Lower leg skin (tissue), 4 donors: ENCODE measurements at regions not wholly inside any gene's neighbourhood (a gene's known extent, or its start where the extent isn't known, plus 50 kb on each side); places are given as distances from the start of the nearest gene placed in this dataset.
"Not testable (repeated sequence)": the region's sequence is repeated elsewhere in the genome, so short reads cannot be mapped to it uniquely, and the experiment has no call there.

Source experiments
- DNase-seq, 2 donors: peaks; one replicate each; pipeline ENCODE4 v3.0.0-alpha.2; 2019; ENCODE audit warnings: low spot score in 2 of 2
- H3K4me3 ChIP-seq: fragments of 200-600 bp; sonication (generic); 2 replicates; pipeline ENCODE4 v1.5.1; 2017; ENCODE audit warnings: mild to moderate bottlenecking, low read depth; ENCODE audit not compliant: poor library complexity, severe bottlenecking
- POLR2A ChIP-seq, 2 donors: fragments of 450-650 bp; IDR thresholded peaks; one replicate each; pipeline ENCODE4 v1.6.1; 2016 to 2017; ENCODE audit warnings: antibody characterized with exemption in 2 of 2, mild to moderate bottlenecking in 1 of 2, moderate library complexity in 1 of 2
- WGBS, 2 donors: methylation state at CpG; one replicate each; pipeline ENCODE4 v1.1.5; 2018; 5-methylcytosine and 5-hydroxymethylcytosine counted together
- intact Hi-C: fragments of 100-400 bp; cut with DNase I; formaldehyde crosslinking; loops from one replicate; pipeline ENCODE4 v1.15.0; 2023; ENCODE audit warnings: low total_unique reads
- TF ChIP-seq, protein P1 (sequence below), 3 donors: fragments of 450-650 bp; IDR thresholded peaks; one replicate each; pipeline ENCODE4 v1.5.1; 2016; ENCODE audit warnings: antibody characterized with exemption in 3 of 3, mild to moderate bottlenecking in 3 of 3, moderate library complexity in 2 of 3

DNA sequence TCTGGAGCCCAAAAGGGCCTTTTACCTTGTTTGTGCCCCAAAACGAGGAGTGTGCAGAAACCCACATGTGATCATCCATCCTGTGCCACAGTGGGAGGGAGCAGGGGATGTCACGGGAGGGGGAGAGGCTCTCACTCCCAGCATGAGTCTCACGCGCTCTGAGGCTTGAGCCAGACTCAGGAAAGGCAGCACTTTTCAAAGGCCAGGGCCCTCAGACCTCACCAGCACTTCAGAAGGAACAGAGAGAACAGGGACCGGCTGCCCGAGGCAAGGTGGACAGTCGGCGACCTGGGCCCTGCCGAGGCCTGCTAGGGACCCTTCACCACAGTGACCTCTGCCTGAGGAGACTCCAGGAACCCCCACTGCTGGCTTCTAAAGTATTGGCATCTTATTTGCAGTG is 71.7 kb upstream of the WASF3 start:
- TF ChIP-seq POLR2A (IDR thresholded peaks at IDR 0.05), result no peak
- TF ChIP-seq, protein P1, sequence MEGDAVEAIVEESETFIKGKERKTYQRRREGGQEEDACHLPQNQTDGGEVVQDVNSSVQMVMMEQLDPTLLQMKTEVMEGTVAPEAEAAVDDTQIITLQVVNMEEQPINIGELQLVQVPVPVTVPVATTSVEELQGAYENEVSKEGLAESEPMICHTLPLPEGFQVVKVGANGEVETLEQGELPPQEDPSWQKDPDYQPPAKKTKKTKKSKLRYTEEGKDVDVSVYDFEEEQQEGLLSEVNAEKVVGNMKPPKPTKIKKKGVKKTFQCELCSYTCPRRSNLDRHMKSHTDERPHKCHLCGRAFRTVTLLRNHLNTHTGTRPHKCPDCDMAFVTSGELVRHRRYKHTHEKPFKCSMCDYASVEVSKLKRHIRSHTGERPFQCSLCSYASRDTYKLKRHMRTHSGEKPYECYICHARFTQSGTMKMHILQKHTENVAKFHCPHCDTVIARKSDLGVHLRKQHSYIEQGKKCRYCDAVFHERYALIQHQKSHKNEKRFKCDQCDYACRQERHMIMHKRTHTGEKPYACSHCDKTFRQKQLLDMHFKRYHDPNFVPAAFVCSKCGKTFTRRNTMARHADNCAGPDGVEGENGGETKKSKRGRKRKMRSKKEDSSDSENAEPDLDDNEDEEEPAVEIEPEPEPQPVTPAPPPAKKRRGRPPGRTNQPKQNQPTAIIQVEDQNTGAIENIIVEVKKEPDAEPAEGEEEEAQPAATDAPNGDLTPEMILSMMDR (IDR thresholded peaks at IDR 0.05), result no peak
- WGBS, 2 donors, result 51 to 57% methylated on average over 9 of the region's 9 CpGs
- intact Hi-C loops, result loop anchor here (5.0 kb wide), 1 partner anchor 212 kb away; no protein-coding TSS in a partner anchor
- H3K4me3 ChIP-seq, result no peak overlapping the region
- peak; percentile 57 to 92 for DNase-seq

DNA sequence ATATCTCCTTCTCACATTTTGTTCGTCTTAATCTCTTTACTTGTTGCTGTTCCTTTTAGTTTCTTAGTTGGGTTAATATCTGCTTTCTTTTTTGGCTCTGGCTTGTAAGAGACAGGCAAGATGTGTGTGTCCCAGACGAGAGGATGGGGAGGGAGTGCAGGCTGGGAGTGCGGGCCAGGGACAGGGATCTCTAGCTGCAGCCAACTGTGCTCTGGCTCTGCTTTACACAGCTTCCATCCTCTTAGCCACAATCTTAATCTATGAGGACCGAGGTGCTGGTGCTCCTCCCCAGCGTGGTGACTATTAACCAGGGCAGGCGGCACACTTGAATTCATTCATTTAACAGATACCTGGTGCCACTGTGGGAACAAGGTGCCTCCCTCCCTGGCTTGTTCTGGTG is 70.9 kb upstream of the WASF3 start:
- DNase-seq, result peak in 1 of 2 donors; percentile 81
- intact Hi-C loops, result loop anchor here (5.0 kb wide), 1 partner anchor 211 kb away; no protein-coding TSS in a partner anchor
- no peak for TF ChIP-seq POLR2A (IDR thresholded peaks at IDR 0.05)
- TF ChIP-seq, protein P1 (IDR thresholded peaks at IDR 0.05), result no peak
- H3K4me3 ChIP-seq, result no peak overlapping the region
- 51 to 59% methylated on average over 6 of the region's 6 CpGs for WGBS, 2 donors

DNA sequence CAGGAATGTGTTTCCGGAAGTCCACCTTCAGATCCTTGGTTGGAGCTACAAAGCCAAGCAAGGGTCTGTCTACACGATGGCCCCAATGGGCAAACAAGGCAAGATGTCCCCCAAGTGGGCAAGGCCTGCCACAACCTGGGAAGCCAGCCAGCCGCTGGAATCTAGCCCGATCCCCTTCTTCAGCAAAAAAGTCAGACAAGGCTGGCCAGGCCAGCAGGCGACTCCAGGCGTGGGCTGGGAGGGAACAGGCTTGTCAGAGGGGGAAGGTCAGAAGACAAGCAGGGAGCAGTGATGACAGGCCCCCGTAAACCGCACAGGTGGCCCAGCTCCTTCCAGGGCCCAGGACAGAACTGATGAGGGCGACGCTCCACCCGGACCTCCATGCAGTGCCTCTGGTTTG is 69.7 kb upstream of the WASF3 start:
- intact Hi-C loops, result loop anchor here (5.0 kb wide), 1 partner anchor 210 kb away; no protein-coding TSS in a partner anchor
- TF ChIP-seq POLR2A (IDR thresholded peaks at IDR 0.05), result no peak
- TF ChIP-seq, protein P1 (IDR thresholded peaks at IDR 0.05), result no peak
- WGBS, 2 donors, result 87 to 95% methylated on average over 11 of the region's 11 CpGs

DNA sequence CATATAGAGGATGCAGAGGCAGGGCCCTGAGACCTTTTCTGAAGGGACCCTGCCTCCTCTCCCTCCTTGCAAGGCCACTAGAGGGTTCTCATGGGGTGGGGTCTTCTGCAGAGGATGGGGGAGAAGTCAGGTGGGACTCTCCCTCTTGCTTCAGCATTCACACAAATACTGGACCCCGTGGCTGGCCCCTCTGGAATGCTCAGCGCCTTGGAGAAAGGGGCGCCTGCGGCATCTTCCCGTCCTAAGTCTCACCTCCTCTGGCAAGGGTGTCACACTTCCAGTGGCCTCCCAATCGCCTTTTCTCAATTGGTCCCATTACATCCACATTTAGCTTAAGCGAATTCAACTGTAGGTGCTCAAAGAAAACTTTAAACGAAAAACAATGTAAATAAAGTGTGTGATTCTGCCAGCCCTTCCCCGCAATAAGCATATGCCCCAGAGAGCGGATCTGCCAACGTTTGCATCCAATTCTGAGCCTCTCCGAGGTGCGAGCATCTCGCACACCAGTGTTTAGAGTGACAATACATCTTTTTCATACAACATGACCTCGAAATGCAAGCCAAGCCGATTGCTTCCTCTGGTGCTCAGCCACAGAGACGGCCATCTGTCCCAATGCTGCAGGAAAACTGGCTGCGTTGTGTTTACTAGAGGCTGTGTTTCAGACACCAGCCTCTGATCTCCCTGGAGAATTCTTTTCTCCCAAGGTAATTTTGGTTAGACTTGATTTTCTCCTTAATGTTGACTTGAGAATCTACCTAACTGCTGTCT is 69.1 kb upstream of the WASF3 start:
- no peak overlapping the region for H3K4me3 ChIP-seq
- WGBS, 2 donors, result 88% methylated on average over 18 of the region's 18 CpGs
- intact Hi-C loops, result loop anchor here (5.0 kb wide), 1 partner anchor 209 kb away; no protein-coding TSS in a partner anchor
- DNase-seq, result peak in 1 of 2 donors; percentile 71
- TF ChIP-seq, protein P1 (IDR thresholded peaks at IDR 0.05), result no peak
- TF ChIP-seq POLR2A (IDR thresholded peaks at IDR 0.05), result no peak

More for the DNA sequence above, 69.7 kb upstream of the WASF3 start:
- H3K4me3 ChIP-seq, result no peak overlapping the region
- DNase-seq, result peak in 1 of 2 donors; percentile 81

DNA sequence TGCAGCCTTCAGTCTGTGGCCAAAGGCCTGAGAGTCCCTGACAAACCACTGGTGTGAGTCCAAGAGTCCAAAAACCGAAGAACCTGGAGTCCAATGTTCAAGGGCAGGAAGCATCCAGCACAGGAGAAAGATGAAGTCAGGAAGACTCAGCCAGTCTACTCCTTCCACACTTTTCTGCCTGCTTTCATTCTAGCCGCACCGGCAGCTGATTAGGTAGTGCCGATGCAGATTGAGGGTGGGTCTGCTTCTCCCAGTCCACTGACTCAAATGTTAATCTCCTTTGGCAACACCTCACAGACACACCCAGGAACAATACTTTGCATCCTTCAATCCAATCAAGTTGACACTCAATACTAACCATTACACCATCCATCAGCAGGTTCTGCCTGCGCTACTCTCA is 65.2 kb upstream of the WASF3 start:
- DNase-seq, result peak in 1 of 2 donors; percentile 10
- H3K4me3 ChIP-seq, intact Hi-C loops: not testable (repeated sequence)
- WGBS, 2 donors, result 84 to 91% methylated on average over 5 of the region's 5 CpGs

DNA sequence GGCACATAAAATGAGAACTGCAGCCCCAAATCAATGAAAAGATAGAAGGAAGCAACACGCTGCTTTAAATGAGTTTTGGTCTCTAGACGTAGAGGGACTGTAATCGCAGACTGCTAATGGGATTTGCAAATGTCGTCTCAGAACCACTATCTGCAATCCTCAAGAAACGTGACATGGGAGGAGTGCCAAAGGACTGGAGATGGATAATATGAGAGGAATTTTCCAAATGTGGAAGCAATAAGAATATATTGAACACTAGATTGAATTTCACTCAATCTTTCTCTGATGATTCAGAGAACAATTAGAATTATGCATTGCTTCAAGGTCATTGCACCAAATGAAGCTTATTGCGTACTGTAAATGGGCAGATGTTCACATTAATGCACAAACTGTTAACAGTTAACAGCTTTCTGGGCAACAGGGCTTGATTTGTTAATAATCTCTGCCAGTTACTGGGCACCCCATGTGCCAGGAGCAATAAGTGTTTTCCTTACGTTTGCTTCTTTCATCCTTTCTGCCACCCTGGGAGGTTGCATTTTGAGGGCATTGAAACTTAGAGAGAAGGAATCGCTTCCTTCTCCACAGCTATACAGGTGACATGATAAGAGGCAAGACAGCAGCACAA is 62.8 kb upstream of the WASF3 start:
- intact Hi-C loops, result no loop called here
- no peak for DNase-seq
- no peak overlapping the region for H3K4me3 ChIP-seq
- no peak for TF ChIP-seq POLR2A (IDR thresholded peaks at IDR 0.05)
- TF ChIP-seq, protein P1 (IDR thresholded peaks at IDR 0.05), result no peak
- 66 to 79% methylated on average over 8 of the region's 8 CpGs for WGBS, 2 donors
